IPS DF 19.7 (cell line): ENCODE measurements at regions not wholly inside any gene's neighbourhood (a gene's known extent, or its start where the extent isn't known, plus 50 kb on each side); places are given as distances from the start of the nearest gene placed in this dataset.

Experiments used
- DNase-seq: peaks from one replicate; pipeline ENCODE4 v3.0.0-alpha.2; 2013; ENCODE audit warnings: low read depth, low spot score

DNA sequence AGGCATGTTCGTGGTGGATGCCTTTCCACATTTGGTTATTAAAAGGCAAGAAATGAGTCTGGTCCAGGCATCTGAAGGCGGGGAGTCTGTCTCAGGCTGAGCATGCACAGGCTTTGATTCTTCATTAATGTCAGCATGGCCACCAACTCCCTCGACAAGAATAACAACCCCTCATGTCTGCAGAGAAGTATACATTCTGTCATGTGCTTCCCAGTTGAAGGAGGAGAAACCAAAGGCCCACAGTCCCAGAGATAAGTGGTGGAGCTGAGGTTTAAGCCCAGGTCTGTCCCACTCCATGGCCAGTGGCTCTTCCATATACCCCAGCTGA, 61.6 kb upstream of the LAPTM5 start:
- DNase-seq, result no peak

DNA sequence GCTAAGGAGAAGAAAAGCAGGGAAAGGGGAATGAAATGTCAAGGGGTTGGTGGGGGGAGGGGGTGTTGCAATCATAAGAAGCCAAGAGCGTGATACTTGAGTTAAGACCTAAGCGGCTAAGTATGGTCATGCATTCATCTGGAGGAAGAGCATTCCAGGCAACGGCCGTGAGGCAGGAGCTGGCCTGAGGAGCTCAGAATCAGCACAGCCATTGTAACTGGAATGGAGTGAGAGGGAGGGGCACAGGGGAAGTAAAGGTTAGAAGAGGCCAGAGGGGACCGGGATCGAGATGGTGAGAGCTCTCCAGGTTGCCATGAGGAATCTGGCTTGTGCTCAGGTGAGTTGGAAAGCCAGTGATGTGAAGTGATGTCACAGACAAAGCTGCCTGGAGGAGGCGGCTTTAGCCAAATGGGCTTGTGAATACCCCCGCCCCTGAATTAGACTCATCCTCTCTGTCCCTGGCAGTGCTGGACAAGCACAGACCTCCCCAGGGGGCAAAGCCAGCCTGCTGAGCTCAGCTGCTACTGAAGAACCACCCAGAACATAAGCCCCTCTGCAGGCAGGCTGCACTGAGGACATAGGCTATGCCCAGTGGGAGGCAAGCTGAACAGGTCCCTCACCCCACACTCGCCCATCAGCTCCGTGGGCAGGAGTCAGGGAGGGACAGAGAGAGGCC, 61.1 kb upstream of the LAPTM5 start:
- DNase-seq, result no peak

DNA sequence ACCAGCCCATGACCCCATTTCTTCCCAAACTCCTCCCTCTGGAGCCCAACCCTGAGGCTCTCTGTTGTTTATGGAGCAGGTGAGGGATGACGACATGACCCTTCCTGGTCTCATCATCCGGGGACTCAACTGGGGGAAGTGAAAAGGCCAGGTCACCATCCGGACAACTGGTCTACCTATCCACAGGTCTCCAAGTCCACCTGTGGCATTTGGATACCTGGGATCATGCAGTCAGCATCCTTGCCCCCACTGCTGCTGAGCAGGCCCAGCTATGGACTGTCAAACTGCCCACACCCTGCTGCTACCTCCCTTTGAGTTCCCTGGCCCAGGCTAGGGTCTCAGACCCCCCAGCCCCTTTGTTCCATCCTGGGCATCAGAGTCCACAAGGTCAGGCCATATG, 60.0 kb upstream of the LAPTM5 start:
- DNase-seq, result no peak

DNA sequence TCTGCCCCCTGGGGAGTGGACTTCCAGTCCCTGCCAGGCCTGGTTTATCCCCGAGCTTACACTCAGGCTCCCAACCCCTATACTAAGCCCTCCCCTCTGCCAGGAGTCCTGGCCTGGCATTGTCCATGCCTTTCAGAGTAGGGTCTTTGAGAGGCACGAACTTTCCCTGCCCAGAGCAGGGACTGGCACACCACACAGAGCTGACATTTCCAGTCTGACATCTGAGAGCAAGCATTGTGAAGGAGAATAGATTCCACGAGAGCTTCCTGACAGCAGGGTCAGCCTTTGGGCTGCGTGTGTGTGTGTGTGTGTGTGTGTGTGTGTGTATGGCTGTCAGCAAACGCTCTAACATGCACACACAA, 59.5 kb upstream of the LAPTM5 start:
- DNase-seq, result no peak

DNA sequence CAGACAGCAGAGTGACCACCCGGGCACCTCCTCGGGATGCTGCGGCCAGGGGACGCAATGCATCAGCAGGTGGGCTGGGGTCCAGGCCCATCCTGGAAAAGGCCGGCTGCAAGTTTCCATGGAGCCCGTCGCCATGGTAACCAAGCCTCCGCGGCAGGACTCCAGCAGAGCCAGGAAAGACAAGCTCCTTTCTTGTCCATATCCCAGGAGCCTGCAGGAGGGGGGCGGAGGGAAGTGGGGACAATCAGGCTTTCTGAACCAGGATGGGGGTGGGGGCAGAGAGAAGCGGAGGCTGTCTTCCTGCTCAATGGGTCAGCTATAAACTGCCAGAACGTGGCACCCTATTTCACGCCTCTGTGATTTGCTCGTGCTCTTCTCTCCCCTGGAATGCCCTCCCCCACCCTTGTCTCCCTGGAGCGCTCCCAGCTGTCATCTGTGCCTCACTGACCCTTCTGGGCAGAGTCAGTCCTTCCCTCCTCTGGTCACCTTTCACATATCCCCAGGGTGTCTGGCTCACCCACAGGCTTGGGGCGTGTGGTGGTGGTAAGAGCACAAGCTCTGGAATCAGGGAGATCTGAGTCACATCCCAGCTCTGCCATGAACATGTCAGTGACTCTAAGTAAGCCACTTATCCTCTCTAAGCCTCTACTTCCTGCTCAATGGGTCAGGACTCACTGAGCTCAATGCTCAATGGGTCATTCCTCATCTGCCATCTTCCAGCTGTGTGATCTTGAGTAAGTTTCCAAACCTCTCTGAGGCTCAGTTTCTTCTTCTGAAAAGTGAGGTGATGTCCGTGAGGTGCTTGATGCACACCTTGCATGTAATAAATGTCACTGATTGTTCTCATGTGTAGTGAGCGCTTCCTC, 58.9 kb upstream of the LAPTM5 start:
- DNase-seq, result peak; percentile 69

DNA sequence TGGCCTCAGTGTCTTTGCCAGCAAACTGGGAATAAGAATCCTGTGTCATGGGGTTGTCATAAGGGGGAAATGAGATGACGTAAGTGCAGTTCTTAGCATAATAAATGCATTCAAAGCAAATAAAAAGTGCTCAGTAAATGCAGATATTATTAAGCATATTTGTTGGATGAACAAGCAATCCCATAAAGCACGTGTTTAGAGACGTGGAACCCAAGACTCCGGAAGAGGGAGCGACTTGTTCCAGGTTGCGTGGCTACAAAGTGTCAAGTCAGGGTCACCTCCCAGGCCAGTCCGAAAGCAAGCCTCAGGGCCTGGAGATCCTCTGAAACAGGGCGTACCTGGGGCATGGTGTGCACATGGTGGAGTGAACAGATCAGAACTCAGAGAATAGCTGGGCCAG, 58.0 kb upstream of the LAPTM5 start:
- DNase-seq, result no peak

DNA sequence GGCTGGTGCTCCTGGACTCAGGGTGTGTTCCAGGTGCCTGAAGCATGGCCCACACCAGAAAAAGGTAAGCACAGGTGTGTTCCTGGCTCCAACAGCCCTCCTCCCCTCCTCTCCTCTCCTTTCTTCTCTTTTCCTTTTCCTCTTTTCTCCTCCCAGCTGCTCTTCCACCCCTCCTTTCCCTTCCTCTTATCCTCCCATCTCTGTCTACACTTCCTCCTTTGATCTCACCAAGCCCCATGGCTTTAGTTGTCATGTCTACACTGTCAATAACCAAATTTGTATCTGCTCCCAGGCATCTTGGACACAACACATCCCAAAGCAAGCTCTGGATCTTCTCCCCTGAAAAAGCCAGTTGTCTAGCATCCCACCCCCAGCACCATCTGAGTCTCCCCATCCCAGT, 56.7 kb upstream of the LAPTM5 start:
- no peak for DNase-seq

DNA sequence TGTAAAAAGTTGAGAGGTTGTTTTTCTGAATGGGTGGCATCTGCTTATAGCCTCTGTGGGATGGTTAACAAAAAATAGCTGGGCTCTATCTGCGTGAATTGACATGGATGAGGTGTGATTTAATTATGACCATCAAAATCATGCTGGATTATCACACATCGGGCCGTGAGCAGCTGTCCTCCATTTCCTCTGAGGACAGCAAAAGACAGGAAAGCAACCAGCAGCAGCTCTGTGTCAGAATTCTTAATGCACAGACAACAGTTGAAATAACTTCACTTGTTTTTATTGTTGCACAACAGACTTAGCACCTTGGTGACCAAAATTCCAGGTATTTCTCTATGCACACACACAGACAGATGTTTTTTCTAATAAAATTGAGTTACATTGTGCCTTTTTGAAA, 54.5 kb upstream of the LAPTM5 start:
- no peak for DNase-seq

DNA sequence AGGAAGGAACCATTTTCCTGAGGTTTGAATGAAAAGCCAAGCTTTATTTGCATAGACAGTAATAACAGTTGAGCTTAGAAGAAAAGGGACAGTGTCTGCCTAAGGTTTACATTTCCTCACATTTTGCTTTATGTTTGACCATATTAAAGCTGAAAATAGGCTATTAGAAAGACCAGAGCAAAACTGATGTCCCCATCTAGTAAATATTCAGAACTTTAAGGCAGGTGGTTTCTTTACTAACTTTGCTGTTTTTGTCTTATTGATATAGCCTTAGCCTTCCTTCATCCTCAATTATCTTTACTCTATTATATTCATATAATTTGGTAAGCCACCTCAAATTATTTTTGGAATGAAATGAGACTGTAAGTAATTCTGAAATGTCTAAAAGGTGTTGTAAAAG, 53.6 kb upstream of the LAPTM5 start:
- DNase-seq, result no peak

DNA sequence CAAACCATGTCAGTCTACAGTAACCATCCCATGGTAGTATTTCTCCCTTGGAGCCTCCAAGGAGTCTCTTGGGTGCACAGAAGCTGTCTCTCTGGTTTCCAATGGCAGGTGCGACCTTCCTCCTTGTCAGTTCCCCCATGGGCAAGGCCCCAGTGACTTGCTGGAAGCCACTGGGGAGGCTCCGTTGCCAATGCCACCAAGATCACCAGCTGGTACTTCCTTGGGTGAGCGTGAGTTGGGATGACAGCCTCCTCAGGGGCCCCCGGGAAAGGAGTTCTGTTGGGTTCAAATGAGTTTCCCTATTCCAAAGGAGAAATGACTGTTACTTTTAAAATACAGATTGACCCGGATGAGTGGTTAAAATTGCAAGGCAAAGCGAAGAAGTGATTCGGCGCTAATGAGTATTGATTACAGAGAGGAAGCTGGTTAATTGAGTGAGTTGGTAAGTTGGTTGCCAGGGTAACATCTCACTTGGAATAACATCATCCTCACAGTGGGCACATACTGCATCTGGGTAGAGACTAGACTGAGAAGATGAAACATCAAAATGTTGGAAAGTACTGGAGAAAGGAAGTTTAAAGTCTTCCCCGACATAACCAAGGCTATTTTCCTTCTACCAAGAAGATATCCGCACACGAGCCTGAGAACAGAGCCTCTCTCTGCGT, 53.0 kb upstream of the LAPTM5 start:
- DNase-seq, result no peak

DNA sequence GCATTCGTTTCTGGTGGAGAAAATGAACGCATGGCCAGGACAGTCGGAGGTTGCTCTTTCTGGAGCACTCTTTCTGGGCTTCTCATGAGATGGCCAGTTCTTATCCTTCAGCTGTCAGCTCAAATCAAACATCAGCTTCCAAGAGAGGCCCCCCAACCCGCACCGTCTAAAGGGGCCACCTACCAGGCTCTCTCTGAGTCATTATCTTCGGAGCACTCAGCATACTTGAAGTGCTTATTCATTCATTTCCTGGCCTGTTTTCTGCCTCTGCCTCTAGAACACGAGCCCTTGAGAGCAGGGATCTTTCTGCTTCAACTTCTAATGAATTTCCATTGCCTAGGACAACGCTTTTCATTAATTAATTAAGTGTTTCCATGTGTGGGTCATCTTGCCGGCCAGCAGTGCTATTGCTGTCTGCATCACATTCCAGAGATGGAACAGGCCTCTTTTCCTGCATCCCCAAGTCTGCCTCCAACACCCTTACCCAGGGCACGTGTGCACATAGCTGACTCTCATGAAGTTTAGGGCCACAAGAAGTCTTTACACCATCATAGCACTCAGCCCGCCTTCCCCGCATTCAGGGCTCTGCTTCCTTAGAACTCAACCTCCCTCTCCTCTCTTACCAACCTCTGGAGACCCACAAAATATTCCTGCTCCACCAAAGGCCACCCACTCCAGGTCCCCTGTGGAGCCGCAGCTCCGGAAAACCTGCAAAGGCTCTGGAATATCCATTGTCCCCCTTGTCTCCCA, 52.1 kb upstream of the LAPTM5 start:
- DNase-seq, result no peak

DNA sequence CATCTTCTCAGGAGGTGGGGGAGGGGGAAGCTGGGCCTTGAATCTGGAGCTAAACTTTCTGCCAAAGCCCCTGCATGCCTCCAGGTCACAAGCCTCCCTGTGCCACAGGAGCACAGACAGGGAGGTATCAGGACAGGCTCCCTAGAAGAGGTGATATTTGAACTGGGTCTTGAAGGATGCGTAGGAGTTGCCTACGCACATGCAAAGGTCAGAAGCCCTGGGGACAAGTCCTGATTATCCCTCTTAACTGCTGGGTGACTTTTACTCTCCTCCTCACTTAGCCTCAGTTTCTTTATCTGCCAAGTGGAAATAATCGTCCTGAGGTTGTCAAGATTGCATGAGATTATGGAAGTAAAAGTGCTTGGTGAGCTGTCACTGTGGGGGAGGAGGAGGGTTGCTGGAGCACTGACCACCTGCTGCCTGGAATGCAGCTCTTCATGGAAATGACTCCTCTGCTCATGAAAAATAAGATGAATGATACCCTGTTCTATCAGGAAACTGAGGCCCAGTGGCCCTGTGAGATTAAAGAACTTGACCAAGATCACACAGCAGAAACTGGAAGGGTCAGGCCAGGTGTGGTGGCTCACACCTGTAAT, 50.6 kb upstream of the LAPTM5 start:
- DNase-seq, result no peak

DNA sequence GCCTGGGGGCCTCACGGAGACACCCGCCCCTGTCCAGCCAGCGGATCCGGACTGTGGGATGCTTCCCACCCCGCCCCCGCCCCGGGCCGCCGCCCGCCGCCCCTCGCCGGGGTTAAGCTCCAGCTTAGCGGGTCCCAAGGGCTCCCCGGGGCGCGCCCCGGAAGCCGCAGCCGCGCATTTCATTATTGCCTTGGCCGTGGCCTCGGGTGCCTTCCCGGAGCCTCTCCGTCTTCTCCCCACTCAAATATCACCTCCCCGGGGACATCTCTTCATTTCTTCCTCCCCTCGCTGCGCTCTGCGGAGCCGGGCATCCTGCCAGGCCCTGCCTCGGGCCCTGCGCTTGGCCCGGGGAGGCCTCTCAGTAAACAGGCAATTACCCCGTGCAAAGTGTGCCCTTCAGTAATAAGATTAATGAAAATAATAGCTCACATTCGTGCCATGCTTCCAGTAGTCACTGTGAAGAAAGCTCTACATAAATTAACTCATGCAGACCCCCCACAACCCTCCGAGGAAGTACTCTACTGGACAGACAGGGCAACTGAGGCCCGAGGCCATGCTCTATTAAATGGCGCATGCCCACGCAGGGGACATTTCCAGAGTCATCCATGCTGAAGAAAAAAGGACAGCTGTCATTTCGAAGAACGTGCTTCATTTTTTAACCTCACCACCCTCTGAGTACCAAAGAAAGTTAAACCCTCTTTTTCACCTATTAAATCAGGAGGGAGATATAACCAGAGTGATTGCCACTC, 49.9 kb upstream of the LAPTM5 start:
- DNase-seq, result no peak
